ENCODE measurements at regions not wholly inside any gene's neighbourhood (a gene's known extent, or its start where the extent isn't known, plus 50 kb on each side); places are given as distances from the start of the nearest gene placed in this dataset.

DNA sequence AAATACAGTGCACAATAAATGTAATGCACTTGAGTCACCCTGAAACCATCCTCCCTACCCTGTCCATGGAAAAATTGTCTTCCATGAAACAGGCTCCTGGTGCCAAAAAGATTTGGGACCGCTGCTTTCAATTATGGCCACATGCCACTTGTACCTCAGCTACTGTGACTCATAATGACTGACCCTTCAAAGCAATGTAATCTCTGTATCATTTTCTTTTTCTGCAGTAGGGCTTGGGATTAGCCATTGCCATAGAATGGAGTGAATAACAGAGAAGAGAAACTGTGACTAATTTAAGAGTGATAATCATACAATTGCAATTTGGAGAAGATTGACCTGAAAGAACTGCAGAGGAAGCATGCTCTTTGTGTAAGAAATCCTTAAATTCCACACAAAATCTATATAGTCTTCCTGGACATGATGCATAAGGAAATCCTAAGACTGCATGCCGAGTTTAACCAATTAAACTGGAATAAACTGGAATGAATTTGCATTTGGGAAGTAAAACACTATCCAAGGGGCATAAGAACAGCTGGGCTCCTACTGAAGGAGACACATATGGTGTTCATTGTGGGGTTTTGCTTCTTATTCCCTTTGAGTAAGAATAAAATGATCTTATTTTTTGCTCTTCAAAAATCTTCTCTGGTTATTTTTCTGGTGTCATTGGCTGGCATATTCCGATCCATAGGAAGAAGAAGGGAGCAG is 59.5 kb upstream of the SLC7A1 start:
- DNase-seq (ENCODE audit: low spot score in 2 of 2) = no peak
- WGBS, 2 donors = 46 to 70% methylated on average over 3 of the region's 3 CpGs
- intact Hi-C loops (cut with DNase I; ENCODE audit: low total_unique reads) = no loop called here
- TF ChIP-seq, protein P1, sequence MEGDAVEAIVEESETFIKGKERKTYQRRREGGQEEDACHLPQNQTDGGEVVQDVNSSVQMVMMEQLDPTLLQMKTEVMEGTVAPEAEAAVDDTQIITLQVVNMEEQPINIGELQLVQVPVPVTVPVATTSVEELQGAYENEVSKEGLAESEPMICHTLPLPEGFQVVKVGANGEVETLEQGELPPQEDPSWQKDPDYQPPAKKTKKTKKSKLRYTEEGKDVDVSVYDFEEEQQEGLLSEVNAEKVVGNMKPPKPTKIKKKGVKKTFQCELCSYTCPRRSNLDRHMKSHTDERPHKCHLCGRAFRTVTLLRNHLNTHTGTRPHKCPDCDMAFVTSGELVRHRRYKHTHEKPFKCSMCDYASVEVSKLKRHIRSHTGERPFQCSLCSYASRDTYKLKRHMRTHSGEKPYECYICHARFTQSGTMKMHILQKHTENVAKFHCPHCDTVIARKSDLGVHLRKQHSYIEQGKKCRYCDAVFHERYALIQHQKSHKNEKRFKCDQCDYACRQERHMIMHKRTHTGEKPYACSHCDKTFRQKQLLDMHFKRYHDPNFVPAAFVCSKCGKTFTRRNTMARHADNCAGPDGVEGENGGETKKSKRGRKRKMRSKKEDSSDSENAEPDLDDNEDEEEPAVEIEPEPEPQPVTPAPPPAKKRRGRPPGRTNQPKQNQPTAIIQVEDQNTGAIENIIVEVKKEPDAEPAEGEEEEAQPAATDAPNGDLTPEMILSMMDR (IDR thresholded peaks at IDR 0.05) = no peak
- no peak for TF ChIP-seq POLR2A (IDR thresholded peaks at IDR 0.05)
- no peak overlapping the region for H3K4me3 ChIP-seq (ENCODE audit: low read depth, poor library complexity, severe bottlenecking)

DNA sequence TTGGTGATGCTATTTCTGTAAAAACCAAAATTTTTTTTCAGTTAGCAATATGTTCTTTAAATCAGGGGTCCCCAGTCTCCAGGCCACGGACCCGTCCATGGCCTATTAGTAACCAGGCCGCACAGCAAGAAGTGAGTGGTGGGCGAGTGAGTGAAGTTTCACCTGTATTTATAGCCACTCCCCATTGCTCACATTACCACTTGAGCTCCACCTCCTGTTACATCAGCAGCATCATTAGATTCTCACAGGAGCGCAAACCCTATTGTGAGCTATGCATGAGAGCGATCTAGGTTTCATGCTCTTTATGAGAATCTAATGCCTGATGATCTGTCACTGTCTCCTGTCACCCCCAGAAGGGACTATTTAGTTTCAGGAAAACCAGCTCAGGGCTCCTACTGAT is 58.9 kb upstream of the SLC7A1 start:
- 95 to 97% methylated on average over 6 of the region's 6 CpGs for whole genome bisulfite sequencing, 2 donors
- DNase-seq (ENCODE audit: low spot score in 2 of 2) = no peak
- intact Hi-C loops (cut with DNase I; ENCODE audit: low total_unique reads) = no loop called here
- TF ChIP-seq POLR2A (IDR thresholded peaks at IDR 0.05) = no peak
- TF ChIP-seq, protein P1 (IDR thresholded peaks at IDR 0.05) = no peak
- H3K4me3 ChIP-seq (ENCODE audit: low read depth, poor library complexity, severe bottlenecking) = no peak overlapping the region

DNA sequence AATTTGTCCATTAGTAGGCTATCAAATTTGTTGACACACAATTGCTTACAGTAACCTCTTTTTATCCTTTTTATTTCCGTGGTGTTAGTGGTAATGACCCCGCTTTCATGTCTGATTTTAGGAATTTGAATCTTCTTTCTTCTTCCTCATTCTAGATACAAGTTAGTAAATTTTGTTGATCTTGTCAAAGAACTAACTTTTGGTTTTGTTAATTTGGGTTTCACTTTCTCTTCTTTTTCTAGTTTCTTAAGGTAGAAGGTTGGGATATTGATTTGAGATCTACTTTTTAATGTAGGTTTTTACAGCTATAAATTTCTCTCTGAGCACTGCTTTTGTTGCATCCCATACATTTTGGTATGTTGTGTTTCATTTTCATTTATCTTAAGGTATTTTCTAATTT is 53.3 kb upstream of the SLC7A1 start:
- no peak for DNase-seq (ENCODE audit: low spot score in 2 of 2)
- no peak overlapping the region for H3K4me3 ChIP-seq (ENCODE audit: low read depth, poor library complexity, severe bottlenecking)
- intact Hi-C loops (cut with DNase I; ENCODE audit: low total_unique reads) = no loop called here
- TF ChIP-seq, protein P1 (IDR thresholded peaks at IDR 0.05) = no peak
- no peak for TF ChIP-seq POLR2A (IDR thresholded peaks at IDR 0.05)
- 91 to 92% methylated on average over 2 of the region's 2 CpGs for WGBS, 2 donors

All from lower leg skin (tissue), 4 donors.